HUES48 (cell line): ENCODE measurements at regions not wholly inside any gene's neighbourhood (a gene's known extent, or its start where the extent isn't known, plus 50 kb on each side); places are given as distances from the start of the nearest gene placed in this dataset.

Source experiments
- H3K27ac ChIP-seq: one replicate; pipeline ENCODE4 v1.7.0; 2013; ENCODE audit warnings: low read depth, low read length, inconsistent platforms
- H3K27me3 ChIP-seq: 2 replicates; pipeline ENCODE4 v1.6.1; 2013; ENCODE audit warnings: mild to moderate bottlenecking, low read length; ENCODE audit not compliant: control insufficient read depth, insufficient read depth
- H3K36me3 ChIP-seq: 2 replicates; pipeline ENCODE4 v1.6.1; 2013; ENCODE audit warnings: low read length; ENCODE audit not compliant: control insufficient read depth, insufficient read depth
- H3K4me1 ChIP-seq: 2 replicates; pipeline ENCODE4 v1.6.1; 2013; ENCODE audit warnings: mild to moderate bottlenecking, low read length; ENCODE audit not compliant: control insufficient read depth, insufficient read depth
- H3K4me3 ChIP-seq: 2 replicates; pipeline ENCODE4 v1.5.1; 2013; ENCODE audit warnings: mild to moderate bottlenecking, low read depth, low read length
- H3K9ac ChIP-seq: 2 replicates; pipeline ENCODE4 v1.6.1; 2013; ENCODE audit warnings: mild to moderate bottlenecking, low read depth, low read length, moderate library complexity
- H3K9me3 ChIP-seq: 2 replicates; pipeline ENCODE4 v1.6.1; 2013; ENCODE audit warnings: low read length; ENCODE audit not compliant: control insufficient read depth, insufficient read depth

GRCh38 chr20:1764136-1765033, 106.8 kb upstream of the SIRPG start:
- H3K4me1 ChIP-seq, result no peaks in the 10 kb centered on the region
- no peaks in the 10 kb centered on the region for H3K9me3 ChIP-seq
- no peak overlapping the region for H3K27ac ChIP-seq
- peaks cover 6% of the 10 kb centered on the region for H3K27me3 ChIP-seq
- no peaks in the 10 kb centered on the region for H3K36me3 ChIP-seq
- no peak overlapping the region for H3K9ac ChIP-seq
- H3K4me3 ChIP-seq, result no peak overlapping the region

- Histone ChIP-seq H3K4me1 (no peaks in the 10 kb centered on the region), H3K9me3 (no peaks in the 10 kb centered on the region), H3K27ac (no peak overlapping the region), H3K4me3 (no peak overlapping the region), H3K27me3 (peaks cover 6% of the 10 kb centered on the region), H3K36me3 (no peaks in the 10 kb centered on the region), H3K9ac (no peak overlapping the region)
Measured at GRCh38 chr20:1761598-1761997, 104.0 kb upstream of the SIRPG start.

- Histone ChIP-seq H3K9me3 (no peaks in the 10 kb centered on the region), H3K4me1 (no peaks in the 10 kb centered on the region), H3K27ac (no peak overlapping the region), H3K9ac (no peak overlapping the region), H3K4me3 (no peak overlapping the region), H3K36me3 (no peaks in the 10 kb centered on the region), H3K27me3 (peaks cover 6% of the 10 kb centered on the region)
Measured at GRCh38 chr20:1761116-1761515, 103.5 kb upstream of the SIRPG start.

GRCh38 chr20:1758765-1759164, 101.2 kb upstream of the SIRPG start:
- H3K27me3 ChIP-seq, result no peaks in the 10 kb centered on the region
- H3K9ac ChIP-seq, result no peak overlapping the region
- no peak overlapping the region for H3K4me3 ChIP-seq
- no peak overlapping the region for H3K27ac ChIP-seq
- H3K4me1 ChIP-seq, result no peaks in the 10 kb centered on the region
- no peaks in the 10 kb centered on the region for H3K9me3 ChIP-seq
- H3K36me3 ChIP-seq, result no peaks in the 10 kb centered on the region

GRCh38 chr20:1757606-1758512, 100.3 kb upstream of the SIRPG start:
- no peak overlapping the region for H3K27ac ChIP-seq

GRCh38 chr20:1757072-1757471, 99.5 kb upstream of the SIRPG start:
- Histone ChIP-seq H3K9ac (no peak overlapping the region), H3K27me3 (no peaks in the 10 kb centered on the region), H3K4me1 (no peaks in the 10 kb centered on the region), H3K9me3 (no peaks in the 10 kb centered on the region), H3K27ac (no peak overlapping the region), H3K36me3 (no peaks in the 10 kb centered on the region), H3K4me3 (no peak overlapping the region)

More at GRCh38 chr20:1757606-1758512, 100.3 kb upstream of the SIRPG start:
- H3K9ac ChIP-seq, result no peak overlapping the region
- no peaks in the 10 kb centered on the region for H3K27me3 ChIP-seq
- H3K9me3 ChIP-seq, result no peaks in the 10 kb centered on the region
- no peaks in the 10 kb centered on the region for H3K4me1 ChIP-seq
- no peaks in the 10 kb centered on the region for H3K36me3 ChIP-seq
- H3K4me3 ChIP-seq, result no peak overlapping the region

GRCh38 chr20:1754749-1755148, 97.2 kb upstream of the SIRPG start:
- Histone ChIP-seq H3K4me1 (no peaks in the 10 kb centered on the region), H3K27ac (no peak overlapping the region), H3K9ac (no peak overlapping the region), H3K4me3 (no peak overlapping the region), H3K36me3 (no peaks in the 10 kb centered on the region), H3K9me3 (no peaks in the 10 kb centered on the region), H3K27me3 (no peaks in the 10 kb centered on the region)

- no peaks in the 10 kb centered on the region for H3K4me1 ChIP-seq
- H3K27me3 ChIP-seq, result no peaks in the 10 kb centered on the region
- H3K4me3 ChIP-seq, result no peak overlapping the region
Measured at GRCh38 chr20:1754306-1754705, 96.7 kb upstream of the SIRPG start.

GRCh38 chr20:1752045-1752444, 94.5 kb upstream of the SIRPG start:
- H3K4me1 ChIP-seq, result no peaks in the 10 kb centered on the region
- no peaks in the 10 kb centered on the region for H3K36me3 ChIP-seq
- H3K9ac ChIP-seq, result no peak overlapping the region
- no peaks in the 10 kb centered on the region for H3K9me3 ChIP-seq
- no peak overlapping the region for H3K4me3 ChIP-seq
- no peak overlapping the region for H3K27ac ChIP-seq
- H3K27me3 ChIP-seq, result no peaks in the 10 kb centered on the region

More at GRCh38 chr20:1754306-1754705, 96.7 kb upstream of the SIRPG start:
- Histone ChIP-seq H3K27ac (no peak overlapping the region), H3K36me3 (no peaks in the 10 kb centered on the region), H3K9ac (no peak overlapping the region), H3K9me3 (no peaks in the 10 kb centered on the region)

- H3K27me3 ChIP-seq, result no peaks in the 10 kb centered on the region
- no peaks in the 10 kb centered on the region for H3K9me3 ChIP-seq
- H3K4me1 ChIP-seq, result no peaks in the 10 kb centered on the region
Measured at GRCh38 chr20:1748777-1749176, 91.2 kb upstream of the SIRPG start.

More at GRCh38 chr20:1748777-1749176, 91.2 kb upstream of the SIRPG start:
- Histone ChIP-seq H3K9ac (no peak overlapping the region), H3K36me3 (no peaks in the 10 kb centered on the region), H3K4me3 (no peak overlapping the region), H3K27ac (no peak overlapping the region)
